KOPT-K1 (cell line): ENCODE measurements at regions not wholly inside any gene's neighbourhood (a gene's known extent, or its start where the extent isn't known, plus 50 kb on each side); places are given as distances from the start of the nearest gene placed in this dataset.

ENCODE experiments used
- H3K27ac ChIP-seq: fragments of 200-600 bp; sonication (generic); 2 replicates; pipeline ENCODE4 v1.5.1; 2016; ENCODE audit warnings: antibody characterized with exemption, mild to moderate bottlenecking, low read depth, low read length; ENCODE audit not compliant: poor library complexity, severe bottlenecking
- H3K36me3 ChIP-seq: fragments of 200-600 bp; sonication (generic); 2 replicates; pipeline ENCODE4 v1.5.1; 2017; ENCODE audit warnings: antibody characterized with exemption, mild to moderate bottlenecking, low read length, moderate library complexity; ENCODE audit not compliant: insufficient read depth
- H3K9me3 ChIP-seq: fragments of 200-600 bp; sonication (generic); 2 replicates; pipeline ENCODE4 v1.5.1; 2017; ENCODE audit warnings: antibody characterized with exemption, low read length, mild to moderate bottlenecking; ENCODE audit not compliant: insufficient read depth, poor library complexity, severe bottlenecking

DNA sequence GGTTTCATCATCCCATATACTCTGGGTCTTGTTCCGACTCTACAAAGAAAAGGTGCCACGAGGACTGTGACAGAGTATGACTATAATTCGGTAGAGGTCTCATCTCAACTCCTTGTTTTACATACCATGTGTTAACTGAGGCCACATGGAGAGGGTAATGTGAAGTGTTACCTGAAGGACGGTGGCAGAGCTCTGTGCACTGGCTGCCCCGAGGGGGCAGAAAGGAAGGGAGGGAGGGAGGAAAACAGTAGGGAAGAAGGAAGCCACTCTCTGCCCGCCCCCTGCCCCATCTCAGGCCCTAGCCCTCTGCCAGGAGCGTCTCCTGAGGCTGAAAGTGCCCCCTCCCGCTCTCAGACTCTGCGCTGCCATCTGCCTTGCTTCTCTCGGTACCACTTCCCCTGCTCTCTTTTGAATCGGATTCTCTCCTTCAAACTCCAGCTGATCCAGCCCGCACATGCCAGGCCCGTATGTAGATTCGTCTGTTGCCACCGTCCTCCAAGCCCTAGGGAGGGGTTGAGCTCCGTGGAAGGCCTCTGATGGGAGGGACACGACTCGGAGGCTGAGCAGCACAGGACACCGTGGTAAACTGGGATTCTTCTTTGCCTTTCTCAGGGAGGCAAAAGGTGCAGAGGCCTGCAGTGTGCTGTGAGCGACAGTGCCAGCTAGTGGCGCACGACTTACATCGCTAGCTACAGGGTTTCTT is 70.5 kb upstream of the ATP10A start:
- no peaks in the 10 kb centered on the region for H3K36me3 ChIP-seq

DNA sequence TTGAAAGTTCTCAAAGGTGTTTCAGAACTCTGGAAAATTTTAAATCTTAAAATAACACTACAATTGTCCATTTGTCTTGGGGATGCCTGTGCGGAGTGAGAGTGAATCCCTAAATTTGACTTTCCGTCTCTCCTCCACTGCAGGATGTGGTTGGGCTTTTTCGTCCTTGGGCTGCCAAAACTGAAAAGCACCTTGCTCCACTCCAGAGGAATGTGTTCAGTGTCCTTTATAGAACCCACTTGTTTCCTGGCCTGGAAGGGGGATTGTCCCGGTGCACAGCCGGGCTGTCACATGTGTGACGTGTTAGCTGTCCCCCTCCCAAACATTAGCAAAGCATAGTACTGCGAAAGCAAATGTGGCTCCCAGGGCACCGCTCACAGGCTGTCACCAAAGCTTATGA is 69.6 kb upstream of the ATP10A start:
- Histone ChIP-seq H3K9me3 (no peaks in the 10 kb centered on the region), H3K27ac (no peak overlapping the region), H3K36me3 (no peaks in the 10 kb centered on the region)

More for the DNA sequence above, 70.5 kb upstream of the ATP10A start:
- no peaks in the 10 kb centered on the region for H3K9me3 ChIP-seq
- H3K27ac ChIP-seq, result no peak overlapping the region

DNA sequence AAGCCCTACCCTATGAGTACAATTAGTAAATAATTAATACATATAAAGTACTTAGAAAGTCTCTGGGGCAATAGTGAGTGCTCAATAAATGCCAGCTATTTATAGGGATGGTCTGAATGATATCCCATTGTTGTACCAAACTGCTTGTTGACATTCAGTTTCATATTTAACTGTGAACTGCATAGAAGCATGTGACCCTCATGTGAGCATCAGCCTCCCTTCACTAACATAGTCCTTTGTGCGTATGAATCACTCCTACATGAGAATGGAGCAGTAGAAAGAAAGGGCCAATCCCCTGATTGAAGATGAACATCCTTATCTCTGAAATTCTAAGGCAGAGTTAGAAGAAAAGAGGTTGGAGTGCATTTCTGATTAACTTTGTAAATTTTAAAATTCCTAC is 68.7 kb upstream of the ATP10A start:
- Histone ChIP-seq H3K27ac (no peak overlapping the region), H3K9me3 (no peaks in the 10 kb centered on the region), H3K36me3 (no peaks in the 10 kb centered on the region)

DNA sequence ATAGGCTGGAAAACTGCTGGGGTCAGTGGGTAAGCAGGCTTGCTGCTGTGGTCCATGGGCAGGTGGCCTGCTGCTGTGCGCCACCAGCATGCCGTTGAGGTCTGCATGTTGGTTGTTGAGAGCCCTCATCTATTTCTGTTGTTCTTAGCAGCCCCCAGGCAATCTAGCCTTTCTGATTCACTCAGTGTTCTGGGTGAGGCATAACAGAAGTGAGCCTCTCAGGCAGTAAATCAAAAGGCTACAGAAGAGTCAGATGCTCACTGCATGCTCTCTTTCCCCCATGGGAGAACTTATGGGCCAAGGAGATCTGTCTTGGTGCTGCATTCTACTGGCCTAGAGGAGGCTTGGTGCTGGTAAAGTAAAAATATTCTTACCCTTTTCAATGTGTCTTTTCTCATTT is 67.8 kb upstream of the ATP10A start:
- Histone ChIP-seq H3K36me3 (no peaks in the 10 kb centered on the region), H3K9me3 (no peaks in the 10 kb centered on the region), H3K27ac (no peak overlapping the region)
